Spleen (tissue), 11 donors: ENCODE measurements at regions not wholly inside any gene's neighbourhood (a gene's known extent, or its start where the extent isn't known, plus 50 kb on each side); places are given as distances from the start of the nearest gene placed in this dataset.

Source experiments
- DNase-seq: peaks from one replicate; pipeline ENCODE4 v3.0.0-alpha.2; 2020
- H3K27ac ChIP-seq, 8 donors: fragments of 200-600 bp; sonication (generic) in 7 of 8; 1 replicate in 4 of 8; 2 replicates in 4 of 8; pipeline versions ENCODE4 v1.5.0 to v1.8.0; 2016 to 2021; ENCODE audit warnings: inconsistent platforms in 4 of 8, mild to moderate bottlenecking in 4 of 8, moderate library complexity in 1 of 8
- H3K27me3 ChIP-seq, 7 donors: fragments of 200-600 bp; sonication (generic) in 6 of 7; replicated peaks in 1 of 7; 1 replicate in 4 of 7; 2 replicates in 3 of 7; pipeline versions ENCODE4 v1.5.0 to v1.8.0; 2016 to 2021; ENCODE audit warnings: inconsistent platforms in 3 of 7, mild to moderate bottlenecking in 1 of 7
- H3K36me3 ChIP-seq, 6 donors: fragments of 200-600 bp; sonication (generic) in 5 of 6; 1 replicate in 4 of 6; 2 replicates in 2 of 6; pipeline versions ENCODE4 v1.5.0 to v1.8.0; 2016 to 2021; ENCODE audit warnings: inconsistent platforms in 2 of 6
- H3K4me1 ChIP-seq, 6 donors: fragments of 200-600 bp; sonication (generic) in 5 of 6; 1 replicate in 3 of 6; 2 replicates in 3 of 6; pipeline versions ENCODE4 v1.5.0 to v1.8.0; 2016 to 2021; ENCODE audit warnings: inconsistent platforms in 3 of 6
- H3K4me3 ChIP-seq, 8 donors: fragments of 200-600 bp; sonication (generic) in 7 of 8; 1 replicate in 4 of 8; 2 replicates in 4 of 8; pipeline versions ENCODE4 v1.5.0 to v1.8.0; 2016 to 2021; ENCODE audit warnings: inconsistent platforms in 4 of 8, mild to moderate bottlenecking in 4 of 8, moderate library complexity in 2 of 8
- H3K9me3 ChIP-seq, 8 donors: fragments of 200-600 bp; sonication (generic) in 7 of 8; 1 replicate in 4 of 8; 2 replicates in 4 of 8; pipeline versions ENCODE4 v1.5.0 to v1.8.0; 2016 to 2021; ENCODE audit warnings: inconsistent platforms in 4 of 8
- CTCF ChIP-seq, 11 experiments: fragments of 200-600 bp in 7 of 11; fragments of 450-650 bp in 4 of 11; sonication (generic) in 4 of 11; IDR thresholded peaks in 8 of 11; conservative IDR thresholded peaks in 3 of 11; 1 replicate in 7 of 11; 2 replicates in 4 of 11; pipeline versions ENCODE4 v1.4.0 to v1.8.0; 2016 to 2021; ENCODE audit warnings: antibody characterized with exemption in 11 of 11, inconsistent platforms in 4 of 11, mild to moderate bottlenecking in 1 of 11
- POLR2A ChIP-seq, 3 donors: fragments of 450-650 bp; IDR thresholded peaks; one replicate each; pipeline ENCODE4 v1.5.1; 2017; ENCODE audit warnings: antibody characterized with exemption in 3 of 3, mild to moderate bottlenecking in 1 of 3
- POLR2AphosphoS5 ChIP-seq, 3 donors: sonication (generic); formaldehyde crosslinking; IDR thresholded peaks; one replicate each; pipeline ENCODE4 v1.5.1; 2017; ENCODE audit warnings: antibody characterized with exemption in 3 of 3
- WGBS, 5 donors: extraction: QIAGEN DNeasy Blood & Tissue Kit in 3 of 5; methylation state at CpG; one replicate each; pipeline versions ENCODE4 v1.1.5 to v1.1.7; 2013 to 2018; 5-methylcytosine and 5-hydroxymethylcytosine counted together
- intact Hi-C: fragments of 100-400 bp; cut with DNase I; formaldehyde crosslinking; loops from one replicate; pipeline ENCODE4 v1.15.0; 2023; ENCODE audit warnings: low total_unique reads
- donor health status: healthy with polysubstance abuse.
- donor health status: DM: no; HTN: no; CAD: no; lungs with moderate emphysema.
- donor health status: DM: no; HTN: no; CAD: no.
- donor health status: Bipolar disorder and iron deficiency.
- donor health status: healthy.
- donor health status: DM: no; HTN: no; CAD: no.
- donor health status: DM: yes; HTN: yes; CAD: no.

- intact Hi-C loops = no loop called here
- Histone ChIP-seq H3K4me3 (no peak overlapping the region), H3K4me1 (no peaks in the 10 kb centered on the region), H3K27me3 (peaks cover 0 to 5% (median 0%) of the 10 kb centered on the region in 7 donors), H3K36me3 (no peaks in the 10 kb centered on the region), H3K9me3 (peaks cover 0 to 5% (median 0%) of the 10 kb centered on the region in 8 donors), H3K27ac (no peak overlapping the region)
- TF ChIP-seq POLR2A (IDR thresholded peaks at IDR 0.05) = no peak
- TF ChIP-seq CTCF (IDR thresholded peaks at IDR 0.05 in 8 of 11, conservative IDR thresholded peaks at IDR 0.05 in 3 of 11) = no peak
- TF ChIP-seq POLR2AphosphoS5 (IDR thresholded peaks at IDR 0.05) = no peak
- no peak for DNase-seq
- WGBS, 5 donors = 69 to 87% (median 77%) methylated on average over 5 of the region's 5 CpGs
Measured at GRCh38 chr13:44317752-44318151, 55.9 kb upstream of the SERP2 start.

GRCh38 chr13:44318161-44318560, 55.5 kb upstream of the SERP2 start:
- Histone ChIP-seq H3K4me3 (no peak overlapping the region), H3K36me3 (no peaks in the 10 kb centered on the region), H3K27ac (no peak overlapping the region), H3K27me3 (peaks cover 0 to 5% (median 0%) of the 10 kb centered on the region in 7 donors), H3K9me3 (peaks cover 0 to 5% (median 0%) of the 10 kb centered on the region in 8 donors), H3K4me1 (no peaks in the 10 kb centered on the region)
- intact Hi-C loops = no loop called here
- 65 to 88% (median 82%) methylated on average over 3 of the region's 3 CpGs for WGBS, 5 donors
- TF ChIP-seq POLR2AphosphoS5 (IDR thresholded peaks at IDR 0.05) = no peak
- TF ChIP-seq POLR2A (IDR thresholded peaks at IDR 0.05) = no peak
- TF ChIP-seq CTCF (IDR thresholded peaks at IDR 0.05 in 8 of 11, conservative IDR thresholded peaks at IDR 0.05 in 3 of 11) = no peak
- DNase-seq = no peak

- no peaks in the 10 kb centered on the region for H3K36me3 ChIP-seq
- no peak overlapping the region for H3K4me3 ChIP-seq
- H3K4me1 ChIP-seq = no peaks in the 10 kb centered on the region
- TF ChIP-seq CTCF (IDR thresholded peaks at IDR 0.05 in 8 of 11, conservative IDR thresholded peaks at IDR 0.05 in 3 of 11) = no peak
- no peak for TF ChIP-seq POLR2A (IDR thresholded peaks at IDR 0.05)
- TF ChIP-seq POLR2AphosphoS5 (IDR thresholded peaks at IDR 0.05) = no peak
- no peak overlapping the region for H3K27ac ChIP-seq
- H3K9me3 ChIP-seq = peaks cover 0 to 5% (median 0%) of the 10 kb centered on the region in 8 donors
- no peak for DNase-seq
- intact Hi-C loops = no loop called here
- no peaks in the 10 kb centered on the region for H3K27me3 ChIP-seq
Measured at GRCh38 chr13:44320611-44321010, 53.0 kb upstream of the SERP2 start.

GRCh38 chr13:44321961-44322360, 51.7 kb upstream of the SERP2 start:
- 87 to 97% (median 92%) methylated on average over 2 of the region's 2 CpGs for WGBS, 5 donors
- Histone ChIP-seq H3K27me3 (no peaks in the 10 kb centered on the region), H3K27ac (no peak overlapping the region), H3K9me3 (peaks cover 0 to 5% (median 0%) of the 10 kb centered on the region in 8 donors), H3K4me3 (no peak overlapping the region), H3K36me3 (no peaks in the 10 kb centered on the region), H3K4me1 (no peaks in the 10 kb centered on the region)
- TF ChIP-seq POLR2AphosphoS5 (IDR thresholded peaks at IDR 0.05) = no peak
- DNase-seq = no peak
- intact Hi-C loops = no loop called here

- Histone ChIP-seq H3K27me3 (no peaks in the 10 kb centered on the region), H3K4me1 (no peaks in the 10 kb centered on the region), H3K4me3 (no peak overlapping the region), H3K9me3 (peaks cover 0 to 8% (median 0%) of the 10 kb centered on the region in 8 donors), H3K36me3 (no peaks in the 10 kb centered on the region), H3K27ac (no peak overlapping the region)
- intact Hi-C loops = no loop called here
- no peak for DNase-seq
- TF ChIP-seq CTCF (IDR thresholded peaks at IDR 0.05 in 8 of 11, conservative IDR thresholded peaks at IDR 0.05 in 3 of 11) (no peak), POLR2A (IDR thresholded peaks at IDR 0.05) (no peak), POLR2AphosphoS5 (IDR thresholded peaks at IDR 0.05) (no peak)
- 85 to 99% (median 94%) methylated on average over 2 of the region's 2 CpGs for WGBS, 5 donors
Measured at GRCh38 chr13:44322928-44323327, 50.7 kb upstream of the SERP2 start.
